HepG2 (cell line): ENCODE measurements at regions not wholly inside any gene's neighbourhood (a gene's known extent, or its start where the extent isn't known, plus 50 kb on each side); places are given as distances from the start of the nearest gene placed in this dataset.

Experiments
- CREB1 ChIP-seq, 2 experiments: fragments of 450-650 bp in 1 of 2; IDR thresholded peaks; 2 replicates each; pipeline ENCODE4 v1.6.1; 2016 to 2017; ENCODE audit warnings: control low read depth in 1 of 2, mild to moderate bottlenecking in 1 of 2, missing compliant biosample characterization in 1 of 2, missing genetic modification characterization in 1 of 2
- EP300 ChIP-seq, 3 experiments: sonication (generic) in 1 of 3; formaldehyde crosslinking in 1 of 3; IDR thresholded peaks; 2 replicates each; pipeline versions ENCODE4 v1.5.1 to v1.6.1; 2011 to 2020; ENCODE audit warnings: low read depth in 2 of 3, low read length in 2 of 3, borderline replicate concordance in 1 of 3, improper control_type of control experiment in 1 of 3, mild to moderate bottlenecking in 1 of 3, missing genetic modification reagents in 1 of 3, moderate library complexity in 1 of 3
- FOXK2 ChIP-seq: fragments of 450-650 bp; IDR thresholded peaks from 2 replicates; pipeline ENCODE4 v1.6.1; 2016
- NRL ChIP-seq: sonication (generic); formaldehyde crosslinking; IDR thresholded peaks from 2 replicates; pipeline ENCODE4 v1.5.0; 2020; ENCODE audit warnings: missing genetic modification reagents, mild to moderate bottlenecking, moderate library complexity, borderline replicate concordance
- PHB2 ChIP-seq: fragments of 450-650 bp; IDR thresholded peaks from 2 replicates; pipeline ENCODE4 v1.6.1; 2018; ENCODE audit not compliant: partially characterized antibody
- POLR2AphosphoS5 ChIP-seq: IDR thresholded peaks from 2 replicates; pipeline ENCODE4 v1.6.1; 2012; ENCODE audit warnings: low read depth, low read length
- TSC22D2 ChIP-seq: sonication (generic); formaldehyde crosslinking; IDR thresholded peaks from 2 replicates; pipeline ENCODE4 v1.5.1; 2020; ENCODE audit warnings: missing genetic modification reagents, mild to moderate bottlenecking, borderline replicate concordance
- ZNF468 ChIP-seq: sonication (generic); formaldehyde crosslinking; IDR thresholded peaks from 2 replicates; pipeline ENCODE4 v1.8.0; 2022; ENCODE audit warnings: mild to moderate bottlenecking, moderate library complexity, missing genetic modification reagents
- ZNF749 ChIP-seq: sonication (generic); formaldehyde crosslinking; IDR thresholded peaks from 2 replicates; pipeline ENCODE4 v1.8.0; 2022; ENCODE audit warnings: mild to moderate bottlenecking, missing genetic modification reagents, moderate library complexity, borderline replicate concordance
- ZNF891 ChIP-seq: sonication (generic); formaldehyde crosslinking; IDR thresholded peaks from 2 replicates; pipeline ENCODE4 v1.5.0; 2020; ENCODE audit warnings: mild to moderate bottlenecking, missing genetic modification reagents
- TF ChIP-seq, protein P1 (sequence below): sonication (generic); formaldehyde crosslinking; IDR thresholded peaks from 2 replicates; pipeline ENCODE4 v1.5.1; 2020; ENCODE audit warnings: mild to moderate bottlenecking, missing genetic modification reagents
- TF ChIP-seq, protein P2 (sequence below): sonication (generic); formaldehyde crosslinking; IDR thresholded peaks from 2 replicates; pipeline ENCODE4 v1.5.0; 2020; ENCODE audit warnings: mild to moderate bottlenecking, missing genetic modification reagents, moderate library complexity
- TF ChIP-seq, protein P3 (sequence below): sonication (generic); formaldehyde crosslinking; IDR thresholded peaks from 2 replicates; pipeline ENCODE4 v1.4.0; 2020; ENCODE audit warnings: missing genetic modification reagents, mild to moderate bottlenecking, borderline replicate concordance

DNA sequence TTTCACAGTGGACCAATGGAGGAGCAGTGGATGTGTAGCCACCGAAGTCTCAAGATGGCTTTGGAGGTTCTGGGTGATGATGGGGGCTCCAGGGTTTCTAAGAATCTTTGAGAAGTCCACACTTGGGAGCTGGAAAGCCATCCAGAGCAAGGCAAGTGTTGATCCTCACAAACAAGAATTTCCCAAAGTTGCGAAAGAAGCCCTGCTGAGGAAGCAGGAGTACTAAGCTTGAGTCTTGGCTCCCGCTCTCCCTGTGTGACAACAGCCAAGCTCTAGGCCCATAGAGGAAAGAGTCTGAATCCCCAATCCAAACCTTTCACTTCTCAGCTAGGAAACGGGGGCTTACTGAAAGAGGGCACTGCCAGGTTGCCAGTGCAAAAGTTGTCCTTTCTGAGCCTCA lies 106.0 kb downstream of the EDN3 start:
- TF ChIP-seq, protein P1, sequence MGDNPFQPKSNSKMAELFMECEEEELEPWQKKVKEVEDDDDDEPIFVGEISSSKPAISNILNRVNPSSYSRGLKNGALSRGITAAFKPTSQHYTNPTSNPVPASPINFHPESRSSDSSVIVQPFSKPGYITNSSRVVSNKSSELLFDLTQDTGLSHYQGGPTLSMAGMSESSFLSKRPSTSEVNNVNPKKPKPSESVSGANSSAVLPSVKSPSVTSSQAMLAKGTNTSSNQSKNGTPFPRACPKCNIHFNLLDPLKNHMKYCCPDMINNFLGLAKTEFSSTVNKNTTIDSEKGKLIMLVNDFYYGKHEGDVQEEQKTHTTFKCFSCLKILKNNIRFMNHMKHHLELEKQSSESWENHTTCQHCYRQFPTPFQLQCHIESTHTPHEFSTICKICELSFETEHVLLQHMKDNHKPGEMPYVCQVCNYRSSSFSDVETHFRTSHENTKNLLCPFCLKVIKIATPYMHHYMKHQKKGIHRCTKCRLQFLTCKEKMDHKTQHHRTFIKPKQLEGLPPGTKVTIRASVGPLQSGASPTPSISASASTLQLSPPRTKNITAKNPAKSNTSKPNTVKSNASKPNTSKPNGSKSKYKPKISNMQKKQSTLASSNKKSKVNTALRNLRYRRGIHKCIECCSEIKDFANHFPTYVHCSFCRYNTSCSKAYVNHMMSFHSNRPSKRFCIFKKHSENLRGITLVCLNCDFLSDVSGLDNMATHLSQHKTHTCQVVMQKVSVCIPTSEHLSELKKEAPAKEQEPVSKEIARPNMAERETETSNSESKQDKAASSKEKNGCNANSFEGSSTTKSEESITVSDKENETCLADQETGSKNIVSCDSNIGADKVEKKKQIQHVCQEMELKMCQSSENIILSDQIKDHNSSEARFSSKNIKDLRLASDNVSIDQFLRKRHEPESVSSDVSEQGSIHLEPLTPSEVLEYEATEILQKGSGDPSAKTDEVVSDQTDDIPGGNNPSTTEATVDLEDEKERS = no peak
- TF ChIP-seq, protein P2, sequence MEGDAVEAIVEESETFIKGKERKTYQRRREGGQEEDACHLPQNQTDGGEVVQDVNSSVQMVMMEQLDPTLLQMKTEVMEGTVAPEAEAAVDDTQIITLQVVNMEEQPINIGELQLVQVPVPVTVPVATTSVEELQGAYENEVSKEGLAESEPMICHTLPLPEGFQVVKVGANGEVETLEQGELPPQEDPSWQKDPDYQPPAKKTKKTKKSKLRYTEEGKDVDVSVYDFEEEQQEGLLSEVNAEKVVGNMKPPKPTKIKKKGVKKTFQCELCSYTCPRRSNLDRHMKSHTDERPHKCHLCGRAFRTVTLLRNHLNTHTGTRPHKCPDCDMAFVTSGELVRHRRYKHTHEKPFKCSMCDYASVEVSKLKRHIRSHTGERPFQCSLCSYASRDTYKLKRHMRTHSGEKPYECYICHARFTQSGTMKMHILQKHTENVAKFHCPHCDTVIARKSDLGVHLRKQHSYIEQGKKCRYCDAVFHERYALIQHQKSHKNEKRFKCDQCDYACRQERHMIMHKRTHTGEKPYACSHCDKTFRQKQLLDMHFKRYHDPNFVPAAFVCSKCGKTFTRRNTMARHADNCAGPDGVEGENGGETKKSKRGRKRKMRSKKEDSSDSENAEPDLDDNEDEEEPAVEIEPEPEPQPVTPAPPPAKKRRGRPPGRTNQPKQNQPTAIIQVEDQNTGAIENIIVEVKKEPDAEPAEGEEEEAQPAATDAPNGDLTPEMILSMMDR (CRISPR knock-in tag) = no peak
- TF ChIP-seq ZNF749 (CRISPR knock-in tag) (no peak), CREB1 (IDR thresholded peaks at IDR 0.05) (no peak), CREB1 (CRISPR knock-in tag; IDR thresholded peaks at IDR 0.05) (no peak), PHB2 (no peak), TSC22D2 (CRISPR knock-in tag) (no peak), NRL (CRISPR knock-in tag) (no peak), EP300 (IDR thresholded peaks at IDR 0.05; ENCODE audit: low read depth in 2 of 2, low read length in 2 of 2) (no peak), EP300 (CRISPR knock-in tag; IDR thresholded peaks at IDR 0.05; ENCODE audit: borderline replicate concordance) (no peak), ZNF891 (CRISPR knock-in tag) (no peak), POLR2AphosphoS5 (no peak), ZNF468 (CRISPR knock-in tag) (no peak), FOXK2 (no peak)
- TF ChIP-seq, protein P3, sequence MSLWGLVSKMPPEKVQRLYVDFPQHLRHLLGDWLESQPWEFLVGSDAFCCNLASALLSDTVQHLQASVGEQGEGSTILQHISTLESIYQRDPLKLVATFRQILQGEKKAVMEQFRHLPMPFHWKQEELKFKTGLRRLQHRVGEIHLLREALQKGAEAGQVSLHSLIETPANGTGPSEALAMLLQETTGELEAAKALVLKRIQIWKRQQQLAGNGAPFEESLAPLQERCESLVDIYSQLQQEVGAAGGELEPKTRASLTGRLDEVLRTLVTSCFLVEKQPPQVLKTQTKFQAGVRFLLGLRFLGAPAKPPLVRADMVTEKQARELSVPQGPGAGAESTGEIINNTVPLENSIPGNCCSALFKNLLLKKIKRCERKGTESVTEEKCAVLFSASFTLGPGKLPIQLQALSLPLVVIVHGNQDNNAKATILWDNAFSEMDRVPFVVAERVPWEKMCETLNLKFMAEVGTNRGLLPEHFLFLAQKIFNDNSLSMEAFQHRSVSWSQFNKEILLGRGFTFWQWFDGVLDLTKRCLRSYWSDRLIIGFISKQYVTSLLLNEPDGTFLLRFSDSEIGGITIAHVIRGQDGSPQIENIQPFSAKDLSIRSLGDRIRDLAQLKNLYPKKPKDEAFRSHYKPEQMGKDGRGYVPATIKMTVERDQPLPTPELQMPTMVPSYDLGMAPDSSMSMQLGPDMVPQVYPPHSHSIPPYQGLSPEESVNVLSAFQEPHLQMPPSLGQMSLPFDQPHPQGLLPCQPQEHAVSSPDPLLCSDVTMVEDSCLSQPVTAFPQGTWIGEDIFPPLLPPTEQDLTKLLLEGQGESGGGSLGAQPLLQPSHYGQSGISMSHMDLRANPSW (CRISPR knock-in tag) = no peak
